ENCODE measurements at regions not wholly inside any gene's neighbourhood (a gene's known extent, or its start where the extent isn't known, plus 50 kb on each side); places are given as distances from the start of the nearest gene placed in this dataset.

- no peaks in the 10 kb centered on the region for H4K20me1 ChIP-seq (ENCODE audit: insufficient read depth, low read length)
- no peak overlapping the region for H3K27ac ChIP-seq (ENCODE audit: low read depth, low read length)
- no peak for DNase-seq (ENCODE audit: insufficient read length, low spot score, missing footprints)
- H3K4me3 ChIP-seq (ENCODE audit: insufficient read depth, low read length) = no peak overlapping the region
- no peaks in the 10 kb centered on the region for H3K4me1 ChIP-seq (ENCODE audit: insufficient read depth, low read length)
- peaks cover 19% of the 10 kb centered on the region for H3K27me3 ChIP-seq (ENCODE audit: insufficient read depth, low read length)
- no peaks in the 10 kb centered on the region for H3K79me2 ChIP-seq (ENCODE audit: insufficient read depth, low read length)
- H3K36me3 ChIP-seq (ENCODE audit: insufficient read depth, low read length) = no peaks in the 10 kb centered on the region
- no peaks in the 10 kb centered on the region for H3K9me3 ChIP-seq (ENCODE audit: low read depth, low read length)
- no peak overlapping the region for H2AFZ ChIP-seq (ENCODE audit: low read length)
- TF ChIP-seq CTCF (IDR thresholded peaks at IDR 0.05; ENCODE audit: extremely low read depth, low read depth, low read length) = no peak
- no peak overlapping the region for H3K4me2 ChIP-seq (ENCODE audit: insufficient read depth, low read length)
Measured at GRCh38 chr9:96069629-96070220, 194.2 kb downstream of the ERCC6L2 start.

- H3K27ac ChIP-seq (ENCODE audit: low read depth, low read length) = no peak overlapping the region
- H3K79me2 ChIP-seq (ENCODE audit: insufficient read depth, low read length) = no peaks in the 10 kb centered on the region
- peaks cover 19% of the 10 kb centered on the region for H3K27me3 ChIP-seq (ENCODE audit: insufficient read depth, low read length)
- H3K36me3 ChIP-seq (ENCODE audit: insufficient read depth, low read length) = no peaks in the 10 kb centered on the region
- TF ChIP-seq CTCF (IDR thresholded peaks at IDR 0.05; ENCODE audit: extremely low read depth, low read depth, low read length) = no peak
- DNase-seq (ENCODE audit: insufficient read length, low spot score, missing footprints) = no peak
- no peaks in the 10 kb centered on the region for H3K4me1 ChIP-seq (ENCODE audit: insufficient read depth, low read length)
- H3K4me3 ChIP-seq (ENCODE audit: insufficient read depth, low read length) = no peak overlapping the region
- no peaks in the 10 kb centered on the region for H3K9me3 ChIP-seq (ENCODE audit: low read depth, low read length)
- H4K20me1 ChIP-seq (ENCODE audit: insufficient read depth, low read length) = no peaks in the 10 kb centered on the region
- no peak overlapping the region for H3K4me2 ChIP-seq (ENCODE audit: insufficient read depth, low read length)
- H2AFZ ChIP-seq (ENCODE audit: low read length) = no peak overlapping the region
Measured at GRCh38 chr9:96068511-96068910, 193.0 kb downstream of the ERCC6L2 start.

GRCh38 chr9:96067600-96067999 lies 192.1 kb downstream of the ERCC6L2 start:
- no peak overlapping the region for H3K4me2 ChIP-seq (ENCODE audit: insufficient read depth, low read length)
- no peak for DNase-seq (ENCODE audit: insufficient read length, low spot score, missing footprints)
- no peaks in the 10 kb centered on the region for H3K36me3 ChIP-seq (ENCODE audit: insufficient read depth, low read length)
- H2AFZ ChIP-seq (ENCODE audit: low read length) = no peak overlapping the region
- H3K27ac ChIP-seq (ENCODE audit: low read depth, low read length) = no peak overlapping the region
- H3K9me3 ChIP-seq (ENCODE audit: low read depth, low read length) = no peaks in the 10 kb centered on the region
- no peak for TF ChIP-seq CTCF (IDR thresholded peaks at IDR 0.05; ENCODE audit: extremely low read depth, low read depth, low read length)
- no peak overlapping the region for H3K4me3 ChIP-seq (ENCODE audit: insufficient read depth, low read length)
- no peaks in the 10 kb centered on the region for H4K20me1 ChIP-seq (ENCODE audit: insufficient read depth, low read length)
- no peaks in the 10 kb centered on the region for H3K4me1 ChIP-seq (ENCODE audit: insufficient read depth, low read length)
- peaks cover 19% of the 10 kb centered on the region for H3K27me3 ChIP-seq (ENCODE audit: insufficient read depth, low read length)
- no peaks in the 10 kb centered on the region for H3K79me2 ChIP-seq (ENCODE audit: insufficient read depth, low read length)

- no peaks in the 10 kb centered on the region for H3K9me3 ChIP-seq (ENCODE audit: low read depth, low read length)
- H3K79me2 ChIP-seq (ENCODE audit: insufficient read depth, low read length) = no peaks in the 10 kb centered on the region
- H3K4me3 ChIP-seq (ENCODE audit: insufficient read depth, low read length) = no peak overlapping the region
- no peak for DNase-seq (ENCODE audit: insufficient read length, low spot score, missing footprints)
- H2AFZ ChIP-seq (ENCODE audit: low read length) = no peak overlapping the region
- H3K4me1 ChIP-seq (ENCODE audit: insufficient read depth, low read length) = no peaks in the 10 kb centered on the region
- peaks cover 19% of the 10 kb centered on the region for H3K27me3 ChIP-seq (ENCODE audit: insufficient read depth, low read length)
- H4K20me1 ChIP-seq (ENCODE audit: insufficient read depth, low read length) = no peaks in the 10 kb centered on the region
- H3K36me3 ChIP-seq (ENCODE audit: insufficient read depth, low read length) = no peaks in the 10 kb centered on the region
- no peak overlapping the region for H3K4me2 ChIP-seq (ENCODE audit: insufficient read depth, low read length)
- TF ChIP-seq CTCF (IDR thresholded peaks at IDR 0.05; ENCODE audit: extremely low read depth, low read depth, low read length) = no peak
- H3K27ac ChIP-seq (ENCODE audit: low read depth, low read length) = no peak overlapping the region
Measured at GRCh38 chr9:96067004-96067403, 191.5 kb downstream of the ERCC6L2 start.
